Effector memory CD8-positive, alpha-beta T cell (primary cell): ENCODE measurements at regions not wholly inside any gene's neighbourhood (a gene's known extent, or its start where the extent isn't known, plus 50 kb on each side); places are given as distances from the start of the nearest gene placed in this dataset.

Experiments used
- ATAC-seq: fragments of 150-1000 bp; cut with Tn5 transposase; replicated peaks from 2 replicates; pipeline ENCODE4 v1.10.0; 2021; ENCODE audit warnings: mild to moderate bottlenecking, moderate library complexity
- DNase-seq, 3 experiments: peaks; one replicate each; pipeline ENCODE4 v3.0.0; 2021
- H3K27ac Mint-ChIP-seq, 2 donors: one replicate each; pipeline ENCODE4 v1.8.0; 2022; ENCODE audit warnings: mild to moderate bottlenecking in 2 of 2, mixed read lengths in 2 of 2, moderate library complexity in 2 of 2
- H3K27me3 Mint-ChIP-seq, 2 donors: one replicate each; pipeline ENCODE4 v1.8.0; 2022; ENCODE audit warnings: mixed read lengths in 2 of 2
- H3K36me3 Mint-ChIP-seq: one replicate; pipeline ENCODE4 v1.8.0; 2022; ENCODE audit warnings: mild to moderate bottlenecking, moderate library complexity, mixed read lengths; ENCODE audit not compliant: insufficient read depth
- H3K4me1 Mint-ChIP-seq, 2 donors: one replicate each; pipeline ENCODE4 v1.8.0; 2022; ENCODE audit warnings: low read depth in 2 of 2, mixed read lengths in 2 of 2
- H3K4me3 Mint-ChIP-seq, 2 donors: one replicate each; pipeline ENCODE4 v1.8.0; 2022; ENCODE audit warnings: mild to moderate bottlenecking in 2 of 2, mixed read lengths in 2 of 2, moderate library complexity in 2 of 2
- H3K9me3 Mint-ChIP-seq, 2 donors: one replicate each; pipeline ENCODE4 v1.8.0; 2022; ENCODE audit warnings: mixed read lengths in 2 of 2

DNA sequence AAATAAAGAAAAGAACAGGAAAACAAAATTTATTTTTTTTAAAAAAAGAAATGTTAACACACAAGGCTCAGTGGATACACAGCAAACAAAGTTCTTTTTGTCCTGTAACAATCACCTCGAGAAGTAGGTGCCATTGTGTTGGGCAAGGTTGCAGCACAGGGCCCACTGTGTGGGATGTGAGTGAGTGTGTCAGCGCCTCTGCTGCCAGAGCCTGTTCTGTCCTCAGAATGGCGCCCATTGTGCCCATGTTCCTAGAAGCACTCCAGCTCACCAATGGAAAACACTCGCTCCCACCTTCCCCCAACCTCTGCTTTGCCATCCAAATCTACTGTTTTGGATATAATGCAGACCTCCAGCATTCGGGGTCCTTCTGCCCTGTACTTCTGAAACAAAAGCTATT is 84.9 kb upstream of the CLDN18 start:
- Mint-ChIP-seq H3K4me1 (no peaks in the 10 kb centered on the region), H3K27ac (no peak overlapping the region), H3K27me3 (peaks cover 4 to 11% of the 10 kb centered on the region in 2 donors), H3K4me3 (no peak overlapping the region), H3K9me3 (peaks cover 0 to 2% of the 10 kb centered on the region in 2 donors), H3K36me3 (no peaks in the 10 kb centered on the region)
- no peak for ATAC-seq
- no peak for DNase-seq

DNA sequence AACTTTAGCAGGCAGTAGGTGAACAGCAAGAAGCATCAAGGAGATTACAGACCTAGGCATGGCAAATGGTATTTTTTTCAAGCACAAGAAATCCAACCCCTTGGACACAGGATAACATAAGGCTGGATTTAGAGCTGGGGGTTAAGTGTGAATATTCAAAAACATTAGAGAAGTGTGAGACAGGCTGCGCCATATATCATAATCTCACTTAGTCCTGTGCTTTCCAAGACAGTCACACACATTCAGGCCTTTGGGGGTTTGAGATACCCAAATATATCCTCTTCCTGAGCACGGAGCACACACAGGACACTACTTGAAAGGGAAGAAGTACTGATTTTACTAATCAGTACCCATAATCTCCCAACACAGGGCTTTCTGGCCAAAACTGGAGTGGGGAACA is 83.0 kb upstream of the CLDN18 start:
- DNase-seq, result no peak
- Mint-ChIP-seq H3K27me3 (peaks cover 0 to 8% of the 10 kb centered on the region in 2 donors), H3K9me3 (peaks cover 0 to 2% of the 10 kb centered on the region in 2 donors), H3K36me3 (no peaks in the 10 kb centered on the region), H3K4me1 (no peaks in the 10 kb centered on the region), H3K27ac (no peak overlapping the region), H3K4me3 (no peak overlapping the region)
- no peak for ATAC-seq

DNA sequence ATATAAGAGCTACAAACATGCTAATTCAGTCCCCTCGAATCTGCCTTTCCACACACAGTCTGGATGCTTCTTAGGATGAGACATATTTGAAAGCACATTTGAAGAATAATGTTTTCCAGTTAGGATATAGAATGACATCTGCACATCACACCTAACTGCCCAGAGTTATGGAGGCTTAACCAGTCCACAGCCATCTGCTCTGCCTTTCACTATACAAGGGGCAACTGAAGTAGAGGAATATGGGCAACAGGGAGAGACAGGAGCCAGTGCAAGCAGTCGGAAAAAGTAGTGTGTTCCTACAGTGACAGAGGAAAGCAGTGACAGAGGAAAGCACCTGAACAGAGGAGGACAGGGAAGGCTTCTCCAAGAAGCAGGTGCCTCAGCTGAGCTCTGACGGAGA is 79.0 kb upstream of the CLDN18 start:
- Mint-ChIP-seq H3K4me1 (no peaks in the 10 kb centered on the region), H3K9me3 (peaks cover 0 to 2% of the 10 kb centered on the region in 2 donors), H3K27ac (no peak overlapping the region), H3K4me3 (no peak overlapping the region), H3K36me3 (no peaks in the 10 kb centered on the region), H3K27me3 (peaks cover 2 to 8% of the 10 kb centered on the region in 2 donors)
- DNase-seq, result no peak
- ATAC-seq, result no peak

- H3K27me3 Mint-ChIP-seq, result peaks cover 0 to 5% of the 10 kb centered on the region in 2 donors
- no peak for ATAC-seq
- peaks cover 0 to 2% of the 10 kb centered on the region in 2 donors for H3K9me3 Mint-ChIP-seq
Observed at GRCh38 chr3:137938876-137939275, 71.1 kb upstream of the CLDN18 start.

GRCh38 chr3:137944593-137944992 is 65.4 kb upstream of the CLDN18 start:
- H3K4me1 Mint-ChIP-seq, result peaks cover 2 to 5% of the 10 kb centered on the region in 2 donors
- no peak for ATAC-seq
- no peaks in the 10 kb centered on the region for H3K36me3 Mint-ChIP-seq
- peaks cover 0 to 8% of the 10 kb centered on the region in 2 donors for H3K27me3 Mint-ChIP-seq
- no peak overlapping the region for H3K4me3 Mint-ChIP-seq
- DNase-seq, result no peak
- H3K9me3 Mint-ChIP-seq, result peaks cover 0 to under 1% of the 10 kb centered on the region in 2 donors
- no peak overlapping the region for H3K27ac Mint-ChIP-seq

More at GRCh38 chr3:137938876-137939275, 71.1 kb upstream of the CLDN18 start:
- H3K27ac Mint-ChIP-seq, result no peak overlapping the region
- DNase-seq, result no peak
- H3K36me3 Mint-ChIP-seq, result no peaks in the 10 kb centered on the region
- no peak overlapping the region for H3K4me3 Mint-ChIP-seq
- H3K4me1 Mint-ChIP-seq, result no peaks in the 10 kb centered on the region

- Mint-ChIP-seq H3K36me3 (no peaks in the 10 kb centered on the region), H3K27ac (no peak overlapping the region), H3K4me1 (peaks cover 2 to 5% of the 10 kb centered on the region in 2 donors), H3K27me3 (peaks cover 0 to 8% of the 10 kb centered on the region in 2 donors), H3K9me3 (no peaks in the 10 kb centered on the region), H3K4me3 (no peak overlapping the region)
- no peak for ATAC-seq
- peak; percentile 2 to 19 (median 16) for DNase-seq
Observed at GRCh38 chr3:137946356-137946973, 63.5 kb upstream of the CLDN18 start.

GRCh38 chr3:137947117-137947516 is 62.8 kb upstream of the CLDN18 start:
- Mint-ChIP-seq H3K27ac (no peak overlapping the region), H3K36me3 (no peaks in the 10 kb centered on the region), H3K9me3 (no peaks in the 10 kb centered on the region), H3K27me3 (peaks cover 0 to 14% of the 10 kb centered on the region in 2 donors), H3K4me3 (no peak overlapping the region), H3K4me1 (peaks cover 2 to 5% of the 10 kb centered on the region in 2 donors)
- ATAC-seq (no peak), DNase-seq (no peak)

DNA sequence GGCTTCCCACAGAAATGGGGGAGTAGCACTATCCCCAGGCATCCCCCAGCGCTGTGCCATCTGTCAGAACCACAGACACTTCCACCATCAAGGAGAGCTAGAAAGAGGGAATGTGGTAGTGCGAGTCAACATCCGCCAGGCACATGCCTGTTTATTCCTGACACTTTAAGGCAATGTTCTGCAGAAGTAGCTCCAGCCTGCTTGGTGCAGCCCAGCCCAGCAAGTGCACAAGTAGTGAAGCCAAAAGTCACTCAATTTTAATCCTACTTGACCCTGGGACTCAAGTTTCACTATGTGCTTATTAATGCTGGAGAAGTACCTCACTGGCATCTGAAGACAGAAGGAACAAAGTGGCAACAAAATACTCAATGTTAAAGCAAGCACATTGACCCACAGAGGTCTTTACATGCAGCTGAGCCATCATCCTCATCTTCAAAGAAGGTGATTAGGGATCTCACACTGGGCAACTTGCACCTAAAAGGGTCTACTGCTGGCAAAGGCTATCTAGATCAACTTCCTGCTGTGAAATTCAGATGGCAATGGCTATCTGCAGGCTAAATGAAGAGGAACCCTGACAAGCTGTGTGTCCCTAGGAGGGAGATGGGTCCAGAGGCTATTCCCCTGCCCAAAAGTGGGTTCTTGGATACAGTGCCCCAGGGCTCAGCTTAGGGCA is 61.4 kb upstream of the CLDN18 start:
- Mint-ChIP-seq H3K36me3 (no peaks in the 10 kb centered on the region), H3K9me3 (no peaks in the 10 kb centered on the region), H3K27ac (no peak overlapping the region), H3K4me3 (no peak overlapping the region), H3K27me3 (peaks cover 0 to 16% of the 10 kb centered on the region in 2 donors), H3K4me1 (peaks cover 2 to 5% of the 10 kb centered on the region in 2 donors)
- ATAC-seq (no peak), DNase-seq (no peak)

- Mint-ChIP-seq H3K9me3 (no peaks in the 10 kb centered on the region), H3K4me1 (no peaks in the 10 kb centered on the region), H3K4me3 (no peak overlapping the region), H3K36me3 (no peaks in the 10 kb centered on the region), H3K27ac (no peak overlapping the region), H3K27me3 (peaks cover 10 to 12% of the 10 kb centered on the region in 2 donors)
- ATAC-seq (no peak), DNase-seq (no peak)
Observed at GRCh38 chr3:137958636-137959035, 51.3 kb upstream of the CLDN18 start.
